ENCODE measurements at regions not wholly inside any gene's neighbourhood (a gene's known extent, or its start where the extent isn't known, plus 50 kb on each side); places are given as distances from the start of the nearest gene placed in this dataset.

DNA sequence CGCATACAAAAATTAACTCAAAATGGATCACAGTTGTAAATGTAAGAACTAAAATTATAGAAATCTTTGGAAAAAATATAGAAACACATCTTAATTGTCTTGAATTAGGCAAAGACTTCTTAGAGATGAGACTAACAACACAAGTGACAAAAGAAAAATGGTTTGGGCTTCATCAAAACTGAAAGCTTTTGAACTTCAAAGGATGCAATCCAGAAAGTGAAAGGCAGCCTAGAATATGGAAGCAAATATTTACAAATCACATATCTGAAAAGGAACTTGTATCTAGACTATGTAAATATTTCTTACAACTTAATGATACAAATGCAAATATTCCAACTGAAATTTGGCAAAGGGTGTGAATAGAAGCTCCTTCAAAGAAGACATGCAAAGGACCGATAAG, 582.8 kb upstream of the ZEB2 start:
- TF ChIP-seq POLR2AphosphoS5 (IDR thresholded peaks at IDR 0.05; ENCODE audit: low read depth), result no peak
- TF ChIP-seq, protein P1, sequence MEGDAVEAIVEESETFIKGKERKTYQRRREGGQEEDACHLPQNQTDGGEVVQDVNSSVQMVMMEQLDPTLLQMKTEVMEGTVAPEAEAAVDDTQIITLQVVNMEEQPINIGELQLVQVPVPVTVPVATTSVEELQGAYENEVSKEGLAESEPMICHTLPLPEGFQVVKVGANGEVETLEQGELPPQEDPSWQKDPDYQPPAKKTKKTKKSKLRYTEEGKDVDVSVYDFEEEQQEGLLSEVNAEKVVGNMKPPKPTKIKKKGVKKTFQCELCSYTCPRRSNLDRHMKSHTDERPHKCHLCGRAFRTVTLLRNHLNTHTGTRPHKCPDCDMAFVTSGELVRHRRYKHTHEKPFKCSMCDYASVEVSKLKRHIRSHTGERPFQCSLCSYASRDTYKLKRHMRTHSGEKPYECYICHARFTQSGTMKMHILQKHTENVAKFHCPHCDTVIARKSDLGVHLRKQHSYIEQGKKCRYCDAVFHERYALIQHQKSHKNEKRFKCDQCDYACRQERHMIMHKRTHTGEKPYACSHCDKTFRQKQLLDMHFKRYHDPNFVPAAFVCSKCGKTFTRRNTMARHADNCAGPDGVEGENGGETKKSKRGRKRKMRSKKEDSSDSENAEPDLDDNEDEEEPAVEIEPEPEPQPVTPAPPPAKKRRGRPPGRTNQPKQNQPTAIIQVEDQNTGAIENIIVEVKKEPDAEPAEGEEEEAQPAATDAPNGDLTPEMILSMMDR (IDR thresholded peaks at IDR 0.05; ENCODE audit: insufficient read depth, low read length), result no peak
- no peak for TF ChIP-seq GABPA (IDR thresholded peaks at IDR 0.05; ENCODE audit: low read depth)
- TF ChIP-seq, protein P2, sequence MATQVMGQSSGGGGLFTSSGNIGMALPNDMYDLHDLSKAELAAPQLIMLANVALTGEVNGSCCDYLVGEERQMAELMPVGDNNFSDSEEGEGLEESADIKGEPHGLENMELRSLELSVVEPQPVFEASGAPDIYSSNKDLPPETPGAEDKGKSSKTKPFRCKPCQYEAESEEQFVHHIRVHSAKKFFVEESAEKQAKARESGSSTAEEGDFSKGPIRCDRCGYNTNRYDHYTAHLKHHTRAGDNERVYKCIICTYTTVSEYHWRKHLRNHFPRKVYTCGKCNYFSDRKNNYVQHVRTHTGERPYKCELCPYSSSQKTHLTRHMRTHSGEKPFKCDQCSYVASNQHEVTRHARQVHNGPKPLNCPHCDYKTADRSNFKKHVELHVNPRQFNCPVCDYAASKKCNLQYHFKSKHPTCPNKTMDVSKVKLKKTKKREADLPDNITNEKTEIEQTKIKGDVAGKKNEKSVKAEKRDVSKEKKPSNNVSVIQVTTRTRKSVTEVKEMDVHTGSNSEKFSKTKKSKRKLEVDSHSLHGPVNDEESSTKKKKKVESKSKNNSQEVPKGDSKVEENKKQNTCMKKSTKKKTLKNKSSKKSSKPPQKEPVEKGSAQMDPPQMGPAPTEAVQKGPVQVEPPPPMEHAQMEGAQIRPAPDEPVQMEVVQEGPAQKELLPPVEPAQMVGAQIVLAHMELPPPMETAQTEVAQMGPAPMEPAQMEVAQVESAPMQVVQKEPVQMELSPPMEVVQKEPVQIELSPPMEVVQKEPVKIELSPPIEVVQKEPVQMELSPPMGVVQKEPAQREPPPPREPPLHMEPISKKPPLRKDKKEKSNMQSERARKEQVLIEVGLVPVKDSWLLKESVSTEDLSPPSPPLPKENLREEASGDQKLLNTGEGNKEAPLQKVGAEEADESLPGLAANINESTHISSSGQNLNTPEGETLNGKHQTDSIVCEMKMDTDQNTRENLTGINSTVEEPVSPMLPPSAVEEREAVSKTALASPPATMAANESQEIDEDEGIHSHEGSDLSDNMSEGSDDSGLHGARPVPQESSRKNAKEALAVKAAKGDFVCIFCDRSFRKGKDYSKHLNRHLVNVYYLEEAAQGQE (IDR thresholded peaks at IDR 0.05; ENCODE audit: insufficient replicate concordance, low read depth), result no peak

All from HL-60 (cell line).